H1 (cell line): ENCODE measurements at regions not wholly inside any gene's neighbourhood (a gene's known extent, or its start where the extent isn't known, plus 50 kb on each side); places are given as distances from the start of the nearest gene placed in this dataset.

Experiments
- CTCF ChIA-PET: fragments of 300-600 bp; sonication (Branson Sonifier 250); formaldehyde crosslinking; loops from one replicate; lab custom pipeline; 2021; ENCODE audit not compliant: partially characterized antibody; lab: Charles Lee
- POLR2A ChIA-PET: fragments of 300-600 bp; sonication (Branson Sonifier 250); formaldehyde crosslinking; loops from one replicate; lab custom pipeline; 2021; ENCODE audit warnings: inconsistent platforms; ENCODE audit not compliant: partially characterized antibody; lab: Charles Lee
- DNase-seq, 2 experiments: peaks; one replicate each; pipeline versions ENCODE4 v3.0.0 to v3.0.0-alpha.2; 2010 to 2022; ENCODE audit warnings: low spot score in 2 of 2, low read depth in 1 of 2, mixed read lengths in 1 of 2
- FAIRE-seq: peaks from 2 replicates; lab custom pipeline; 2011; peaks lifted over from hg19 to GRCh38; lab: Jason Lieb, UNC
- H2AFZ ChIP-seq: 2 replicates; pipeline ENCODE4 v1.8.1; 2012; ENCODE audit warnings: low read length, inconsistent platforms
- H2AK5ac ChIP-seq: 2 replicates; pipeline ENCODE4 v1.6.1; 2013; ENCODE audit warnings: low read depth, low read length
- H2BK120ac ChIP-seq: replicated peaks from 2 replicates; pipeline ENCODE3; 2013; ENCODE audit warnings: low read depth, low read length, inconsistent platforms
- H2BK12ac ChIP-seq: 2 replicates; pipeline ENCODE4 v1.6.1; 2013; ENCODE audit warnings: low read depth, low read length
- H2BK15ac ChIP-seq: 2 replicates; pipeline ENCODE4 v1.6.1; 2013; ENCODE audit warnings: low read length
- H2BK20ac ChIP-seq: 2 replicates; pipeline ENCODE4 v1.6.1; 2013; ENCODE audit warnings: low read length
- H2BK5ac ChIP-seq: 2 replicates; pipeline ENCODE4 v1.6.1; 2013; ENCODE audit warnings: low read depth, low read length
- H3K14ac ChIP-seq: 2 replicates; pipeline ENCODE4 v1.6.1; 2013; ENCODE audit warnings: inconsistent platforms; ENCODE audit not compliant: insufficient read length
- H3K18ac ChIP-seq: 2 replicates; pipeline ENCODE4 v1.6.1; 2013; ENCODE audit warnings: low read length; ENCODE audit errors: extremely low read depth
- H3K23ac ChIP-seq: 2 replicates; pipeline ENCODE4 v1.6.1; 2013; ENCODE audit warnings: inconsistent platforms; ENCODE audit not compliant: insufficient read length
- H3K23me2 ChIP-seq: 2 replicates; pipeline ENCODE4 v1.6.1; 2013; ENCODE audit warnings: low read depth, low read length
- H3K27ac ChIP-seq: 2 replicates; pipeline ENCODE4 v1.6.1; 2011; ENCODE audit warnings: low read depth, low read length, inconsistent platforms
- H3K27me3 ChIP-seq, 4 experiments: replicated peaks in 1 of 4; 1 replicate in 1 of 4; 2 replicates in 3 of 4; pipeline versions ENCODE4 v1.6.1 to v1.8.1; 2011 to 2013; ENCODE audit warnings: low read length in 3 of 4, mild to moderate bottlenecking in 3 of 4, inconsistent platforms in 2 of 4, mixed read lengths in 2 of 4, moderate library complexity in 1 of 4; ENCODE audit not compliant: control insufficient read depth in 3 of 4, insufficient read depth in 3 of 4; ENCODE audit errors: extremely low read depth in 1 of 4
- H3K36me3 ChIP-seq, 4 experiments: 2 replicates each; pipeline versions ENCODE4 v1.6.1 to v1.8.1; 2011 to 2013; ENCODE audit warnings: mild to moderate bottlenecking in 4 of 4, low read length in 3 of 4, moderate library complexity in 2 of 4, control low read depth in 1 of 4, inconsistent platforms in 1 of 4; ENCODE audit not compliant: insufficient read depth in 4 of 4, control insufficient read depth in 2 of 4
- H3K4ac ChIP-seq: replicated peaks from 2 replicates; pipeline ENCODE3; 2013; ENCODE audit warnings: low read length, low read depth, mixed read lengths, inconsistent platforms; ENCODE audit not compliant: insufficient read length
- H3K4me1 ChIP-seq, 4 experiments: replicated peaks in 1 of 4; 1 replicate in 1 of 4; 2 replicates in 3 of 4; pipeline versions ENCODE4 v1.6.1 to v1.8.1; 2011 to 2013; ENCODE audit warnings: low read length in 3 of 4, inconsistent platforms in 2 of 4, mixed read lengths in 1 of 4; ENCODE audit not compliant: insufficient read depth in 4 of 4, control insufficient read depth in 3 of 4
- H3K4me2 ChIP-seq, 2 experiments: 2 replicates each; pipeline versions ENCODE4 v1.6.1 to v1.8.1; 2011 to 2013; ENCODE audit warnings: low read depth in 2 of 2, low read length in 2 of 2, control low read depth in 1 of 2, inconsistent platforms in 1 of 2, mild to moderate bottlenecking in 1 of 2; ENCODE audit not compliant: insufficient read depth in 1 of 2
- H3K4me3 ChIP-seq, 4 experiments: fragments of 200-600, 300-600 bp in 1 of 4; sonication (generic), shearing (Covaris generic), sonication (Bioruptor Twin) in 1 of 4; 2 replicates each; pipeline versions ENCODE4 v1.5.1 to v1.8.1; 2011 to 2016; ENCODE audit warnings: low read length in 4 of 4, low read depth in 3 of 4, control low read depth in 2 of 4, inconsistent platforms in 2 of 4, mild to moderate bottlenecking in 2 of 4, mixed read lengths in 1 of 4, moderate library complexity in 1 of 4; ENCODE audit not compliant: insufficient read depth in 2 of 4; ENCODE audit errors: extremely low read depth in 1 of 4
- H3K56ac ChIP-seq: replicated peaks from 2 replicates; pipeline ENCODE3; 2013; ENCODE audit warnings: low read depth, mild to moderate bottlenecking, mixed read lengths, low read length, inconsistent platforms; ENCODE audit not compliant: insufficient read length
- H3K79me1 ChIP-seq: 2 replicates; pipeline ENCODE4 v1.6.1; 2013; ENCODE audit warnings: low read depth, low read length, control low read depth
- H3K79me2 ChIP-seq, 2 experiments: 2 replicates each; pipeline versions ENCODE4 v1.6.1 to v1.8.1; 2012 to 2013; ENCODE audit warnings: low read length in 2 of 2, mild to moderate bottlenecking in 2 of 2, inconsistent platforms in 1 of 2; ENCODE audit not compliant: insufficient read depth in 2 of 2, control insufficient read depth in 1 of 2
- H3K9ac ChIP-seq, 4 experiments: replicated peaks in 1 of 4; 1 replicate in 1 of 4; 2 replicates in 3 of 4; pipeline versions ENCODE4 v1.6.1 to v1.8.1; 2011 to 2013; ENCODE audit warnings: low read depth in 3 of 4, low read length in 3 of 4, control low read depth in 2 of 4, mild to moderate bottlenecking in 2 of 4, moderate library complexity in 2 of 4, inconsistent platforms in 1 of 4; ENCODE audit errors: extremely low read depth in 1 of 4
- H3K9me3 ChIP-seq, 2 experiments: 2 replicates each; pipeline versions ENCODE4 v1.6.1 to v1.8.1; 2012 to 2013; ENCODE audit warnings: mild to moderate bottlenecking in 2 of 2, moderate library complexity in 2 of 2, control low read depth in 1 of 2, inconsistent platforms in 1 of 2, low read depth in 1 of 2, low read length in 1 of 2, mixed read lengths in 1 of 2; ENCODE audit not compliant: insufficient read depth in 2 of 2
- H4K20me1 ChIP-seq, 2 experiments: replicated peaks in 1 of 2; 2 replicates each; pipeline versions ENCODE3 to v1.8.1; 2011 to 2013; ENCODE audit warnings: inconsistent platforms in 2 of 2, low read length in 2 of 2, mild to moderate bottlenecking in 1 of 2; ENCODE audit not compliant: insufficient read depth in 2 of 2, control insufficient read depth in 1 of 2
- H4K5ac ChIP-seq: 2 replicates; pipeline ENCODE4 v1.6.1; 2013; ENCODE audit warnings: low read length, low read depth, mixed read lengths, inconsistent platforms; ENCODE audit not compliant: insufficient read length
- H4K8ac ChIP-seq: 2 replicates; pipeline ENCODE4 v1.8.0; 2013; ENCODE audit warnings: mild to moderate bottlenecking, moderate library complexity, low read length, inconsistent platforms; ENCODE audit not compliant: insufficient read depth; ENCODE audit errors: extremely low read depth
- H4K91ac ChIP-seq: replicated peaks from 2 replicates; pipeline ENCODE3; 2013; ENCODE audit warnings: low read length, mixed read lengths, inconsistent platforms; ENCODE audit not compliant: insufficient read length
- KDM4A ChIP-seq: IDR thresholded peaks from one replicate; pipeline ENCODE4 v1.7.1; 2012; ENCODE audit warnings: low read depth, mild to moderate bottlenecking, moderate library complexity, low read length, inconsistent platforms; ENCODE audit not compliant: severe bottlenecking
- RFX5 ChIP-seq: IDR thresholded peaks from 2 replicates; pipeline ENCODE4 v1.6.1; 2011; ENCODE audit warnings: low read depth, low read length, improper control_type of control experiment, borderline replicate concordance
- WGBS, 2 experiments: shearing (Covaris generic) in 1 of 2; methylation state at CpG; one replicate each; pipeline versions ENCODE4 v1.1.6 to v1.1.7; 2013 to 2015; ENCODE audit warnings: low lambda C conversion rate in 2 of 2, mixed read lengths in 2 of 2, inconsistent platforms in 1 of 2, low coverage in 1 of 2, missing lambda C conversion rate in 1 of 2; ENCODE audit not compliant: insufficient replicate concordance in 2 of 2, insufficient coverage in 1 of 2, insufficient read length in 1 of 2; ENCODE audit errors: extremely low coverage in 1 of 2, missing lambda C conversion rate in 1 of 2; 5-methylcytosine and 5-hydroxymethylcytosine counted together

DNA sequence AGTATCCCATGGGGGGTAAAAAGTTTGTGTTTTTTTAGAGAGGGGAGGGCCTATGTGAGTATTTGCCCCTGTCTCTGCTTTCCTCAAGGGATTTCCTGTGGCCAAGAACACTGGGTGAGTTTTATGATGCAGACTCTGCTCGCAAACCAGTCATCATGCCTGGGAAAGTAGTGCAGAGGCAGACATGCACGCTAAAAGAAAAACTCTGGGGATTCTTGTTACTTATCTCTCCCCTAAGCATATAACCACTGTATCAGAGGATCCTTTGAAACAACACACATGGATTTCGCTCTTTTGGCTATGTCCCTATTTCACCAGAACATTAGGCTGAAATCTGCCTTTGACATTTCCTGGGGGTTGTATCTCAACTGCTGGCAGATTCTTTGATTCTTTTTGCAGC is 1845.8 kb upstream of the SEL1L start:
- no peak overlapping the region for H4K5ac ChIP-seq
- H3K56ac ChIP-seq, result no peak overlapping the region
- H3K4me3 ChIP-seq, result no peak overlapping the region
- H3K79me2 ChIP-seq, result no peaks in the 10 kb centered on the region
- no peak overlapping the region for H3K14ac ChIP-seq
- TF ChIP-seq KDM4A (no peak), RFX5 (no peak)
- H2BK15ac ChIP-seq, result no peak overlapping the region
- H4K91ac ChIP-seq, result no peak overlapping the region
- no peaks in the 10 kb centered on the region for H3K79me1 ChIP-seq
- H3K36me3 ChIP-seq, result no peaks in the 10 kb centered on the region
- no peak overlapping the region for H3K18ac ChIP-seq
- no peak overlapping the region for H3K23ac ChIP-seq
- POLR2A ChIA-PET, result no interaction called here
- no peaks in the 10 kb centered on the region for H4K20me1 ChIP-seq
- no peak overlapping the region for H3K4me2 ChIP-seq
- no peaks in the 10 kb centered on the region for H3K9me3 ChIP-seq
- H3K27ac ChIP-seq, result no peak overlapping the region
- no peaks in the 10 kb centered on the region for H3K23me2 ChIP-seq
- no peak overlapping the region for H3K9ac ChIP-seq
- H2BK120ac ChIP-seq, result no peak overlapping the region
- H3K27me3 ChIP-seq, result no peaks in the 10 kb centered on the region
- DNase-seq, result no peak
- H2AK5ac ChIP-seq, result no peak overlapping the region
- no peak overlapping the region for H3K4ac ChIP-seq
- H2BK20ac ChIP-seq, result no peak overlapping the region
- CTCF ChIA-PET, result interaction anchor here (0.6 to 1.0 kb wide), 2 partner anchors 83 to 1665 kb away, joined by 3 read pairs; no protein-coding TSS in a partner anchor
- no peak for FAIRE-seq
- H2BK5ac ChIP-seq, result no peak overlapping the region
- WGBS, 2 experiments, result 88% methylated on average over 3 of the region's 3 CpGs; no CpG with 5 or more reads in 1 of the 2 experiments
- no peak overlapping the region for H4K8ac ChIP-seq
- H3K4me1 ChIP-seq, result no peaks in the 10 kb centered on the region
- H2BK12ac ChIP-seq, result no peak overlapping the region
- H2AFZ ChIP-seq, result peak overlapping the region; percentile 67; the same call in 1 of the 2 replicates
